HG03460 (cell line): ENCODE measurements at regions not wholly inside any gene's neighbourhood (a gene's known extent, or its start where the extent isn't known, plus 50 kb on each side); places are given as distances from the start of the nearest gene placed in this dataset.
"Not testable (repeated sequence)": the region's sequence is repeated elsewhere in the genome, so short reads cannot be mapped to it uniquely, and the experiment has no call there.

Experiments
- ATAC-seq: cut with Tn5 transposase; IDR thresholded peaks from one replicate; pipeline ENCODE4 v1.9.1; 2021; ENCODE audit not compliant: unreplicated experiment

DNA sequence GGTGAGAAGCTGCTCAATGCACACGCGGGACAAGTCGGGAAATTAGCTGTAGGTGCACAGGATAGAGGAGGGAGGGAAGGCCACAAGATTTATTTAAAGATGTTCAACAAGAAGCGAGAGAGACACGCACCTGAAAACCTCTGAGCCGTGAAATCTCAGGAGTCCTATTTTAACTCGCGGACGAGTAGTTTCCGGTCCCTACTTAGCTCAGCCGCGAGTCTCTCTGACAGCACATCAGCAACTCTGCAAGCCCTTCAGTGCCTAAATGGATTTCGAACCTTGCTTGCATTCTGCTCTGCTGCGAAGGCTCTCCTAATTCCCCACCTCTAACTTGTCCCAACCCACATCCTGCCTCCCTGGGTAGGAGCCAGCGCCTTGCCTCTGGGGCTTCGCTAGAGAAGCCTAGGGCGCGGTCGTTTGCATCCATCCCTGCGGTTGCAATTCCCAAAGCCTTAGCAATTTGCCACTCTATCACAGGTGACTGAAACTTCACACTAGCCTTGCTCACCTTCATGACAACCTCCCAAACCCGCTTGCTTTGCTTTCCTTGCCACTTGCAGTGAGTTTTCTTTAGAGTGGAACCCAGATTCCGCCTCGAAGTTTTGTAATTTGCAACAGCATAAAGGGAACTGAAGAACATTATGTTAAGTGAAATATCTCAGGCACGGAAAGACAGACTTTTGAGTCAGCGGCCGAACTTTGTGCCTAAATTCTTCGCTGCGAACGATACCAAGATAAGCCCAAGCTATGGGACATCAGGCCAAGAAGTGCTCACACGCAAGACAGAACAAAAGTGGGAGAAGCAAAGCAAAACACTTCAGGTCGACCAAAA is 202.8 kb downstream of the KDM5D start:
- ATAC-seq: peak; percentile 93

DNA sequence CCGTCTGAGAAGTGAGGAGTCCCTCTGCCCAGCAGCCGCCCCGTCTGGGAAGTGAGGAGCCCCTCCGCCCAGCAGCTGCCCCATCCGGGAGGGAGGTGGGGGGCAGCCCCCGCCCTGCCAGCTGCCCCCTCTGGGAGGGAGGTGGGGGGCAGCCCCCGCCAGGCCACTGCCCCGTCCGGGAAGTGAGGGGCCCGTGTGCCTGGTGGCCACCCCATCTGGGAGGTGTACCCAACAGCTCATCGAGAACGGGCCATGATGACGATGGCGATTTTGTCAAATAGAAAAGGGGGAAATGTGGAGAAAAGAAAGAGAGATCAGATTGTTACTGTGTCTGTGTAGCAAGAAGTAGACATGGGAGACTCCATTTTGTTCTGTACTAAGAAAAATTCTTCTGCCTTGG is 208.8 kb downstream of the KDM5D start:
- ATAC-seq: not testable (repeated sequence)

- no peak for ATAC-seq
Observed at GRCh38 chrY:19521976-19522375, 222.6 kb downstream of the KDM5D start.

GRCh38 chrY:19503092-19503449 is 241.5 kb downstream of the KDM5D start:
- no peak for ATAC-seq

DNA sequence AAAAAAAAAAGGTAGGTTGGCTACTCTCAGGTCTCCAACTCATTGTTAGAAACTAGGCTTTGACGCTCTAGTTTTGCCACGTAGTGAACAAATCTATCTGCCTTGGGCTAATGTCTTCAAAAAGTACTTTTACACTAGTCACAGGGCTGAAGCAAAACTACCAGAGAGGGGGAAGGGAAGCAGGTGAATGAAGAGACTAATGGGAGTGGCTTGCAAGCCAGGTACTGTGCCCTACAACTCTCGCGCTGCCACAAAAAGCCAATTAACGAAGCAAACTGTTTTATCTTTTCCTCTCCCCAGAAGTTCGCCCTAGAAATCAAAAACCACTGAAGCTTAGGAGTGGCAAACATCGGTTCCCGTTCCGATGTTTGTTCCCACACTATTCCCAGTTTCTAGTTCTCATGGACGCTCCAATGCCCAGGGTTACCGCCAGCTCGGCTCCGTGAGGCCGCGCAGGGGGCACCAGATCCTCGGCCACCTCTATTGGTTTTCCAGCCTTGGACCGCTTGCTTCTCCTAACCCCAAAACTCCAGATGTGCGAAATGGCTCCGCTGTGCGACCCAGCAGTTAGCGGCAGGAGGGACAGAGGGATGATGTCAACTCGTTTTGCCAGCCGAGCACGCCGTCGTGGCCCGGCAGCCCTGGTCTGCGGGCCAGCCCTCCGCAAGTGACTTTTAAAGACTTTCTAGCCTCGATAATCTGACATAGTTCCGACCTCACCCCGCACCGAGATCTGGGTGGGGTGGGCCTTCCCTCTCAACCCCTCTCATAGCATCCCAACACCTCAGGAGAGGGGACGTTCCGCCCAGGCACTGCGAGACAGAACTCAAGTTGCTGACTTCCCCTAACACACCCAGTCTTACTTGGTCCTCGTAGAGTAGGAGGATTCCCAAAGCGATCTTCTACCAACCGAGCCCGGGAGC is 242.1 kb downstream of the KDM5D start:
- no peak for ATAC-seq

- ATAC-seq: no peak
Observed at GRCh38 chrY:19498556-19498955, 246.0 kb downstream of the KDM5D start.

DNA sequence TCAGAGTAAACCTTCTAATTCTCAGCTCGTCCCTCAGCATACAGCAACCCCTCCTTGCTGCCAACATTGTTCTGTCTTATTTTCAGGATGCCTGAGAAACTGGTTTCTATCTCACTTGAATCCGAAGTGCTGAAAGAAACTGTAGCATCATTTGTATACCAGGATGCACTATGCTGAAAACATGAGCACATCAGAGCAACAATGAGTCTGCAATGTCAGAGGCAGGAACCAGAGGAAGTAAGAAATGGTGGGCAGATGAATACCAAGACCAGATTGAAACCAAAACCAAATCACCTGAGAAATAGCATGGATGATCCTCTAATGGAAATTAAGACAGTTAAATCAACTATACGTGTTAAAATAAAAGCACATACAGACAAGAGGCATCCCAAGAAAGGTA is 257.0 kb downstream of the KDM5D start:
- no peak for ATAC-seq

- ATAC-seq: no peak
Observed at GRCh38 chrY:19484997-19485396, 259.5 kb downstream of the KDM5D start.

DNA sequence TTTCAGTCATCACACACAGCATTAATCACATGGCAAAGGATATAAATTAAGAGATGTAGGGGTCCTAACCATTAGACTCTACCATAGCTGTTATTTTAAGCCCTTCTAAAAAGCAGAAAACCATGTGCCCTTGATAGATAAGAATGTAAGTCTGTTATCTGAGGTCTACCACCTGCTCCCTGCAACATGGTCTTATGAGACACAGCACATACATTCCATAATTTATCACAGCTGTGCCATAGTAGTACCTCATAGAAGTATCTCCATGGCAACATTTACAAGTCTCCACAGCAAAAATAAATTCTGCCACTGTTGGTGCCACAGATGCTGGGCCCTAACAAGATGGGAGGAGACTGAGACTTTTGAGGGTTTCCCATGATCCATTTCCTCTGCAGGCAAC is 265.4 kb downstream of the KDM5D start:
- ATAC-seq: no peak

DNA sequence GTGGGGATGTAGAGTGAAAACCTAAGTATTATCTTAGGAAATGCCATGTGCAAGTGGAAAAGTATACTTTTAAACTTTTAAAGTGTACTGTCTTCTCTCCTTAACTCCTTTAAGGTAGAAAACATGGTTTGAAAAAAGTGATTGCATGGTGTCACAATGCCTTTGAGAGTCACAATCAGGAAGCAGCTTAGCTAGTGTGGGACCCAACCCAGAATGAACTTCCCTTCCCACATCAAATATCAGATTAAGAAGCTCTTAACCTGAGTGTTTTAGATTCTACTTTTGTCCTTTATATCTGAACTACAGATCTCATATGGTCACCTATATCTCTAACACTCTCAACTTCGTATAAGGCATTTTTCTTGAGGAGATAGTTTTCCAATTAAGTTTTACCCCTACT is 266.6 kb downstream of the KDM5D start:
- ATAC-seq: no peak

- ATAC-seq: no peak
Observed at GRCh38 chrY:19465809-19466208, 278.7 kb downstream of the KDM5D start.

DNA sequence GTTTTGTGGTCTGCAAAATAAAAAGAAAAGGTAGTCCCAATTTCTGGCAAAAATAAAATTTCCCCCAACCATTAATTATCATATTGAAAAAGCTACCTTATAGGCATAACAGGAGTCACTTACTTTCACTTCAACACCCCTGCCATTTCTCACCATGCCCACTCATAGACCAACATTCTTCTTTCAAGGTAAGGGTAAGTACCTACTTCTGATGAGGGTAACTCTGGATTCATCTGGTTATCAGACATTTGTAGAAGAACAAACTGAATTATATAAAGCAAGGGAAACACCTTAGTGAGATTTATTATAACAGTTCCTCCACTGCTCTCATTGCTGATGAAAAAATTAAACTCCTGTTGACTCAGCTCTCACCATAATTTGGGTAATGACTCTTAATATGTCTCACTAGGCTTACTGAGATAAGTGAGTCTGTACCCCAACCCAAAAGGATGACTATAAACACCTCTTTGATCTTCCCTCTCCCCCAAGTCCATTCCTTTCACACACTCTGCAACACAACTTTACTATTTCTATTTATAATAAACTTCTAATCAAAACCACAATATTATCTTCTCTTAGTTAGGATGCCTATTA is 287.6 kb downstream of the KDM5D start:
- ATAC-seq: no peak

DNA sequence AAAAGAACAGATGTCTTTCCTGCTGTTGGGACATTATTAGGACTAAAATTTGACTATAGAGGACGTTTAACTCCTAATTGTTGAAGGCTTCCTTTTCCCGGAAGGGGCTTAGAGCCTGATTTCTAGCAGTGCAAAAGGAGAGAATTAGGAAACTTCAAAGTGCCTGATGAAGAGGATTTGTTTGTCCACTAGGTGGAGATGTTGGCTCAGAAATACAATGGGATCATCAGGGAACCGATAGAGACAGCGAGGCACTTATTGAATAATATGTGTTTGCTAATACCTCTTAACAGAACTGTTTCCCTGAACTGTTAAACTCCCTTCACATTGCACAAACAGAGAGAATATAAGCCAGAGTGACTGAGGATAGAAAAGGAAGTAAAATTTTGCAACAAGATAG is 311.5 kb downstream of the KDM5D start:
- no peak for ATAC-seq

GRCh38 chrY:19427736-19428518 is 316.6 kb downstream of the KDM5D start:
- no peak for ATAC-seq

- ATAC-seq: not testable (repeated sequence)
Observed at GRCh38 chrY:19427191-19427590, 317.3 kb downstream of the KDM5D start.

DNA sequence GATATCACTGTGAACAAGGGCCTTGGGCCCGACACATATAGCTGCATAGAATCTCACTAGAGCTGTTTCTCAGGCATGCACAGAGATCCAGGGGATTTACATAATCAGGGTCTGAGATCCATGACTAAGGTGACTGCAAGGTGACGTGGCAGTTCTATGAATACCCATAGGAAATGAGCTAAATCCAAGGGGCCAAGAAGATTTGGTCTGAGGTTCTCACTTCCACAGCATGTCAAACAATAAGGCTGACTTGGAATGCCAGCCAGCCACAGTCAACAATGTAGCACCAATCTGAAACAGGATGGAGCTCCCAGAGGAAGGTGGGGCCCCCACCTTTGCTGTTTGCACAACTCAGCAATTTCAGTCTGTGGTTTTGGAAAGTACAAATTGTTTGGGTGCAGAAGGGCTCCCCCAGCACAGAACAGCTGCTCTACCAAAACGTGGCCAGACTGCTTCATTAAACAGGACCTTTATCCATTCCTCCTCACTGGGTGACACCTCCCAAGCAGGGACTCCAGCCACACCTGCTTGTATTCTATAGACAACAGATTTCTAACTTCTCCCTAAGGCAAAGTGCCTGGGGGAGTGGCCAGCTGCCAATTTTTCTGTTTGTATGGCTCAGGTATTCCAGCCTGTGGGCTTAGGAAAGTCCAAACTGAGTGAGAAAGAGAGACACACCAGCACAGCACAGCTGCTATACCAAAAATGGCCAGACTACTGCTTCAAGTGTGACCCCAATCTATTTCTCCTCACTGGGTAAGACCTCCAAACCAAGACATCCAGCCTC is 333.4 kb downstream of the KDM5D start:
- no peak for ATAC-seq

- no peak for ATAC-seq
Observed at GRCh38 chrY:19406246-19406645, 338.3 kb downstream of the KDM5D start.

- ATAC-seq: no peak
Observed at GRCh38 chrY:19405598-19405997, 338.9 kb downstream of the KDM5D start.

- ATAC-seq: no peak
Observed at GRCh38 chrY:19392876-19393275, 351.6 kb downstream of the KDM5D start.

GRCh38 chrY:19391922-19392321 is 352.6 kb downstream of the KDM5D start:
- ATAC-seq: no peak
